Activated CD4-positive, alpha-beta T cell treated with anti-CD3 and anti-CD28 coated beads, Interleukin-10, Interleukin-2, amounts not matched to agents 100 ng/mL and 50 ng/mL, durations not matched to agents 16 hours and 8 hours (primary cell): ENCODE measurements at regions not wholly inside any gene's neighbourhood (a gene's known extent, or its start where the extent isn't known, plus 50 kb on each side); places are given as distances from the start of the nearest gene placed in this dataset.

Experiments
- DNase-seq: peaks from one replicate; pipeline ENCODE4 v3.0.0-alpha.2; 2020

DNA sequence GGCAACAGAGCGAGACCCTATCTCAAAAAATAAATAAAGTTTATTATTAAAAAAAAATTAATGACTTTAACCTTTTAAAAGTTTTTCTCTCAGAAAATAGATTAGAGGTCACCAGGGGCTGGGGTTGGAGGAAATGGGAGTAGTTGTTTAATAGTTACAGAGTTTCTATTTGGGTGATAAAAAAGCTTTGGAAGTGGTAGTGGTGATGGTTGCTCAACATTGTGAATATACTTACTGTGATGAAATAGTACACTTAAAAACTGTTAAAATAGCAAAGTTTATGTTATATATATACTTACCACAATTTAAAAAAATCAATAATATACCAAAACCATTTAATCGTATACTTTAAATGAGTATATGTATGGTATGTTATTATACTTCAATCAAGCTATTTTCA is 59.6 kb downstream of the ARL6IP4 start:
- no peak for DNase-seq

DNA sequence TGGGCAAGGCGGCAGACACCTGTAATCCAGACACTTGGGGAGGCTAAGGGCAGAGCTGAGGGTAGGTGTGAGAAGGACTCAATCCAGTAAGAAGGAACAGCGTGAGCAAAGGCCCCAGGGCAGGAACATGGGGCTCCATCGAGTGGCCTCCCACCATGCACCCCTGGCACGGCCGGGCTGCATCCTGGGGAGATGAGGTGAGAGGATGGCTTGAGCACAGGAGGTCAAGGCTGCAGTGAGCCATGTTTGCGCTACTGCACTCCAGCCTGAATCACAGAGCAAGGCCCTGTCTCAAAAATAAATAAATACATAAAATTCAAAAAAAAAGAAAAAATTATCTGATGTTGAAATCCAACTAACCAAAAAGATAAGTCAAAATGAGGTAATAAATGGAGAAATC is 58.5 kb downstream of the ARL6IP4 start:
- DNase-seq: no peak

DNA sequence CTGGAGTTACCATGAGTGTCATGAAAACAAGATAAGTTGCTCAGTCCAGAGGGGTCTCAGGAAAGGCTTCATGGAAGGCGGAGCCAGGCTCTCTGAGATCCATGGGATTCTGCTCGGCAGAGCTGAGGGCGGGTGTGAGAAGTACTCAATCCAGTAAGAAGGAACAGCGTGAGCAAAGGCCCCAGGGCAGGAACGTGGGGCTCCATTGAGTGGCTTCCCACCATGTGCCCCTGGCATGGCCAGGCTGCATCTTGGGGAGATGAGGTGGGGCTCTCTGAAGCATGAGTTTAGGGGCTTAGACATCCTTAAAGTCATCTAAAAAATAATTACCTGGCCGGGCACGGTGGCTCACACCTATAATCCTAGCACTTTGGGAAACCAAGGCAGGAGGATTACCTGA is 58.0 kb downstream of the ARL6IP4 start:
- no peak for DNase-seq

DNA sequence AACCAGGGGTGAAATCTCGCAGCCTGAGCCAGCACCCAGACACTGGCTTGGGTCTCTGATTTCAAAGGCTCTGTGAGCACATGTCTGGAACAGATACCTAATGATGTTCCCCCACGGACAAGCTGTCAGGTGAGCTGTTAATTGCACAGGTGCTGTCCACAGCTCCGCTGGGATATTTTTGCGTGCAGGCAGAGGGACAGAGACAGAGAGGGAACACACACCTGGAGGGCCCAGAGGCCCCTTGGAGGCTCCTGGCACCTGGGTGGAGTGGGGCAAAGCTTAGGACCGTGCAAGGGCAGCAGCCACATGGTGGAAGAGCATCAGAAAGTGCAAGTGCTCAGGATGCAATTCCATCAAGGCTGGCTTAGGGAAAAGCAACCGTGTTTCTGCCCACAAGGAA is 57.3 kb downstream of the ARL6IP4 start:
- DNase-seq: no peak

DNA sequence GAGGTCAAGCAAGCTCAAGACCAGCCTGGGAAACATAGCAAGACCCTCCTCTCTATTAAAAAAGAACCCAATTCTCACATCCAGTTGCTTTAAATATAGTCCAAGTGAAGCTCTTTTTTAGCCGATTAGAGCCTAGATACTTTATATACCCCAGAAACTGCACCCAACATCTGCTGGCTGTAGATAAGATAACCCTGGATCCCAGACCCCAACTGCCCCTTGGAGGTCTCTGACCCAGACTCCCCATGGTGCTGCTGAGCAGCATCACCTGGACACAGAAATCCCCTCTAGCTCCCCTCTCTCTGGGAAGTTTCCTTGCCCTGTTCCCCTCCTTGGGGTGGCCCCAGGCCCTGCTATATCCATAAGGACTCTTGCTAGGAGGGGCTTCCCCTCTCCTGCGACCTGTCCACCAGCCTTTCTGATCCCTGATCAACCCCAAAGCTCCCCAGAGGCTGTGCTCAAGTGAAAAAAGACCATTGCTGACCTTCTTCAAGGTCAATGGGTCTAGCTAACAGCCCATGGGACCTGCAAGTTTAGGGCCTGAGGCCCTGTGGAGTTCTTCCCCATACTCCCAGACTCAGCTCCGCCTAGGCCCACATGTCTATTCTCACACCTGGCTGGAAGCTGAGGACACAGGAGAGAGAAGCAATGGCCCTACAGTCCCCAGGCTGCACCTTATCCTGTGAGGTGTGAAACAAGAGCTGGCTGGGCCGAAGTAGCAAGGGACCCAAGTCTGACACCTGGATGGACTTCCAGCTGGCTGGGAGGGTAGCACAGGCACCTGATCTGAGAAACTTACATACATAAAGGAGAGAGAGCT is 56.2 kb downstream of the ARL6IP4 start:
- no peak for DNase-seq

DNA sequence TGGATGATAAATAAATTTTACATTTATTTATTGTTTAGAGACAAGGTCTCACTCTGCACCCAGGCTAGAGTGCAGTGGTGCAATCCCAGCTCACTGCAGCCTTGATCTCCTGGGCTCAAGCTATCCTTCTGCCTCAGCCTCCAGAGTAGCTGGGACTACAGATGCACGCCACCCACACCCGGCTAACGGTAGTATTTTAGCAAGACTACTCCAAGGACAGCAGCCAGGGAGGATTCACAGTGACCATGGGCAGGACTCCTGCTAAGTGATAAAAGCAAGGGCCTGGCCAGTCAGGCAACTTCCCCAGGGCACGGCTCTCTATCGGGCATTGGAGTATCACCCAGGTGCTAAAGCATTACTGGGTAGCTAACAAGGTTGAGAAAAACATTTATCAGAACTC is 55.4 kb downstream of the ARL6IP4 start:
- DNase-seq: no peak

DNA sequence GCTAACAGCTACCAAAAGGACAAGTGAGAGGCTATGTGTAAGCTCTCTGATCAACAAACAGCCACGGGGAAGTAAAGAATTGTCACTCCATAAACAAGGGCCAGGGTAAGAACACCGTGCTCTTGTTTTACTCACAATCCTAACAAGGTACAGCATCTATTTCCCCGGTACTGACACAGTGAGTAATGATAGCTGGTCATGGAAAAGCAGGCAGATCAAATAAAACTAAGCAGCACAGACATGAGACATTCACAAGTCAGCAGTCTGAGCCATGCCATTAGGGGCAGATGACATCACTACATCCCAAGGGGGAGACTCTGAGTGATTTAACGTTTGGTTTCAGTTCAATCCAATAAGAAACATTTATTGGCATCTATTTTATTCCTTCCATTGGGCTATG is 54.4 kb downstream of the ARL6IP4 start:
- no peak for DNase-seq

DNA sequence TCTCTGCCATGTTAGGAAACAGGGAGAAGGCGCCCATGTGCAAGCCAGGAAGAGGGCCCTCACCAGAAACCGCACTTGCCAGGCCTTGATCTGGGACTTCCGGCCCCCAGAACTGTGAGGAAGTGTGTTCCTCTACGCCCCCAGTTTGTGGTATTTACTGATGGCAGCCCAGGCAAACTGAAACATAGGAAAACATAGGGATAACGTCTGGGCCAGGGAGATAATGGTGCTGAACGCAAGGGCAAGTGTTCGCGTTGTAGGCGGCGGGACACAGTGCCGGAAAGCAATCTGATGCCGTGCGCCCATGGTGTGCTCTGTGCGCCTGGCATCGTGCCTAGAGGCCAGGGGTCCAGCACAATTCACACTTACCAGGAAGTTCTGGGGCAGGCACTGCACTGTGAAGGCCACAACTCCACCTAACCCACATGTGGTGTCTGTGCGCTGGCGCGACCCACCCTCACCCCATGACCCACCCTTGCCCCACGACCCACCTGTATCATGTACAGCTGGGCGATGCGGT is 53.6 kb downstream of the ARL6IP4 start:
- DNase-seq: no peak

DNA sequence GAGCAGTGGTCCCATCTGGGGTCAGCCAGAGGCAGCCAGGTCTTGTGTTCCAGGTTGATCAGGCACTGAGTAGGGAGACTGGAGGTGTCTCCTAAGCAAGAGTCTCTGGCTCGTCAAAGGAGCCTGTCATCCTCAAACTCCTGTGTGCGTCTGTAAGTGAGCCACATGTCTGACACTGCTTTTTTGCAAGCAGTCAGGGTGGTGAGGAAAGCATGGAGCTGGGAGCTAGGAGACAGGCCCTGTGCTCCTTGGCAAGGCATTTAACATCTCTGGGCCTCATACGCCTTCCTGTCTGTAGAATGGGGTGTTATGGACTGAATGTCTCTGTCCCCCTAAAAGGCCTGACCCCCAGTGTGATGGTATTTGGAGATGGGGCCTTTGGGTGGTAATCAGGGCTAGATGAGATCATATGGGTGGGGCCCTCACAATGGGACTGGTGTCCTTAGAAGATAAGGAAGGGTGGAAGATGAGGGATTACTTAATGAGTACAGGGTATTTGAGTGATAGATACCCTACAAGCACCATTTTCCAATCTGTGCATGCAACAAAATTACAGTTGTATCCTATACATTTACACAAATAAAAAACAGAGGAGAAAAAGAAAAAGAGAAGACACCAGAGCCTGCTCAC is 53.0 kb downstream of the ARL6IP4 start:
- DNase-seq: no peak

DNA sequence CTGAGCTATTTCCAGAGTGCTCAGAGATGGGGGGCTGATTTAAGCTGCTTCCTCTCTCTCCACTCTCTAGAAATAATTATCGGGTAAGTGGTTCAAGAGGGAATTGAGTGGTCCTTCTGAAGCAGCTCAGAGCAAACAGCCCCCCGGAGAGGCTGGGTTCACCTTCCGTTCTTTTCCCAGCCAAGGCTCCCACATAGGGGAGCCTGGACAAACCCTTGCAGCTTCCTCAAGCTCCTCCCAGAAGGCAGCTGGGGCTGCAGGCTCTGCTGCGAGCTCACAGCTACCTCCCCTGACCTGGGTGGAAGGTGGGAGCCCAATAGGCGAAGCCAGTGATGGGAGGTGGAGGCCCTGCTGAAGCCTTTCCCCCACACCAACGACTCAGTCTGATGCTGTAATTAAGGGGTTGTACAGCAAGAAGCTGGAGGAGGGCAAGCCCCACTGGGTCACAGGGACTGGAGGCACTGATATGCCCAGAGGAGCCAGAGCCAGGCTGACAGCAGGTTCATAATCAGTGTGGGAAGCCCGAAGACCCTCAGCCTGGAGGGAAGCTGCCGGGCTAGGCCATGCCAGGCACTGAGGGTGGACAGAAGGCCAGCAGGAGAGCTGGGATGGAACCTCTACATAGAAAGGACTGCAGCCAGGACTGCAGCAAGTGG is 52.4 kb downstream of the ARL6IP4 start:
- DNase-seq: no peak
